WERI-Rb-1 (cell line): ENCODE measurements at regions not wholly inside any gene's neighbourhood (a gene's known extent, or its start where the extent isn't known, plus 50 kb on each side); places are given as distances from the start of the nearest gene placed in this dataset.

Source experiments
- DNase-seq: peaks from one replicate; pipeline ENCODE4 v3.0.0-alpha.2; 2020
- H3K27ac ChIP-seq: fragments of 250-450 bp; sonication (Bioruptor Pico); 2 replicates; pipeline ENCODE4 v1.5.1; 2020; ENCODE audit warnings: mild to moderate bottlenecking, moderate library complexity
- H3K27me3 ChIP-seq: fragments of 250-450 bp; sonication (Bioruptor Pico); 2 replicates; pipeline ENCODE4 v1.5.1; 2021; ENCODE audit warnings: mild to moderate bottlenecking, low read depth, moderate library complexity; ENCODE audit not compliant: insufficient read depth, severe bottlenecking
- H3K36me3 ChIP-seq: fragments of 250-450 bp; sonication (Bioruptor Pico); 2 replicates; pipeline ENCODE4 v1.5.1; 2020; ENCODE audit warnings: mild to moderate bottlenecking, moderate library complexity
- H3K4me3 ChIP-seq: 2 replicates; pipeline ENCODE4 v1.5.1; 2011; ENCODE audit warnings: low read depth, mild to moderate bottlenecking, control low read depth, low read length
- H3K9me3 ChIP-seq: fragments of 250-450 bp; sonication (Bioruptor Pico); 2 replicates; pipeline ENCODE4 v1.5.1; 2021; ENCODE audit warnings: mild to moderate bottlenecking, moderate library complexity; ENCODE audit not compliant: severe bottlenecking
- TF ChIP-seq, protein P1 (sequence below): IDR thresholded peaks from 2 replicates; pipeline ENCODE4 v1.5.1; 2011; ENCODE audit warnings: low read depth, mild to moderate bottlenecking, control low read depth, inconsistent platforms, low read length

DNA sequence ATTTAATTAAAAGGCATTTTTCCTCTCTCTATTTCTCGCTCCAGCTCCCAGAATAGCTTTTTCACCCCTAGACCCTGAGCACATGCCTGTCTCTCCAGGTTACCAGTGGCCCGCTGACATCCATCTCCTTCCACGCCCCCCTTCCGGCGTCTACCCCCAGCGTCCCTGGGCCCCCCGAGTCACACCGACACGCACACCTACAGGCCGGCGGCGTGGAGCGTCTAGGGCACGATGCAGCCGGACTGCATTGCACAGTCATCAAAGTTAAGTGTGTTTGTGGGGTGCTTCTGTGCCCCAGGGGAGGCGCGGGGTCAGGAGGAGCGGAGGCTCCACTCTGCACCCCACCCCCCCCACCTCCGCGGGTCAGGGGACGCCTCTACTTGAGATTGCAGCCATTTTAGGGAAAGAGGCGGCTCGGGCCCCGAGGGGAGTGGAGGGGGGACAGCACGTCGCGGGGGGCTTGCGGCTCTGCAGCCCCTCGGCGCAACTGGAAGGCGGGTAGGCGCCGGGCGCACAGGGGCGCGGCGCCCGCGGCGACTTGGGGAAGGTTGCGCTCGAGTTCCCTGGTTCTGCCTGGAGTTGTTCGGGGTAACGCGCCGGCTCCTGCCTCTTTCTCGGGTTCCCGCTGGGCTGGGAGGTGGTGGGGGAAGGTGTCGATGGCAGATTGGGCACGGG is 112.7 kb downstream of the DHX15 start:
- TF ChIP-seq, protein P1, sequence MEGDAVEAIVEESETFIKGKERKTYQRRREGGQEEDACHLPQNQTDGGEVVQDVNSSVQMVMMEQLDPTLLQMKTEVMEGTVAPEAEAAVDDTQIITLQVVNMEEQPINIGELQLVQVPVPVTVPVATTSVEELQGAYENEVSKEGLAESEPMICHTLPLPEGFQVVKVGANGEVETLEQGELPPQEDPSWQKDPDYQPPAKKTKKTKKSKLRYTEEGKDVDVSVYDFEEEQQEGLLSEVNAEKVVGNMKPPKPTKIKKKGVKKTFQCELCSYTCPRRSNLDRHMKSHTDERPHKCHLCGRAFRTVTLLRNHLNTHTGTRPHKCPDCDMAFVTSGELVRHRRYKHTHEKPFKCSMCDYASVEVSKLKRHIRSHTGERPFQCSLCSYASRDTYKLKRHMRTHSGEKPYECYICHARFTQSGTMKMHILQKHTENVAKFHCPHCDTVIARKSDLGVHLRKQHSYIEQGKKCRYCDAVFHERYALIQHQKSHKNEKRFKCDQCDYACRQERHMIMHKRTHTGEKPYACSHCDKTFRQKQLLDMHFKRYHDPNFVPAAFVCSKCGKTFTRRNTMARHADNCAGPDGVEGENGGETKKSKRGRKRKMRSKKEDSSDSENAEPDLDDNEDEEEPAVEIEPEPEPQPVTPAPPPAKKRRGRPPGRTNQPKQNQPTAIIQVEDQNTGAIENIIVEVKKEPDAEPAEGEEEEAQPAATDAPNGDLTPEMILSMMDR = no peak
- Histone ChIP-seq H3K9me3 (no peaks in the 10 kb centered on the region), H3K4me3 (peak overlapping the region; percentile 62), H3K27me3 (peaks cover 30% of the 10 kb centered on the region), H3K36me3 (no peaks in the 10 kb centered on the region), H3K27ac (no peak overlapping the region)
- DNase-seq = peak; percentile 18

GRCh38 chr4:24470666-24471485 is 113.5 kb downstream of the DHX15 start:
- Histone ChIP-seq H3K4me3 (peak overlapping the region; percentile 62), H3K27me3 (peaks cover 30% of the 10 kb centered on the region), H3K27ac (no peak overlapping the region), H3K36me3 (no peaks in the 10 kb centered on the region), H3K9me3 (no peaks in the 10 kb centered on the region)
- TF ChIP-seq, protein P1 = no peak
- DNase-seq = peak; percentile 46

GRCh38 chr4:24468071-24468470 is 116.3 kb downstream of the DHX15 start:
- Histone ChIP-seq H3K9me3 (no peaks in the 10 kb centered on the region), H3K27me3 (peaks cover 30% of the 10 kb centered on the region)
- TF ChIP-seq, protein P1 = no peak

GRCh38 chr4:24464566-24464965 is 119.8 kb downstream of the DHX15 start:
- H3K36me3 ChIP-seq = no peaks in the 10 kb centered on the region
- no peak overlapping the region for H3K4me3 ChIP-seq
- DNase-seq = no peak
- TF ChIP-seq, protein P1 = no peak
- peaks cover 10% of the 10 kb centered on the region for H3K27me3 ChIP-seq
- no peaks in the 10 kb centered on the region for H3K9me3 ChIP-seq
- H3K27ac ChIP-seq = no peak overlapping the region

More at GRCh38 chr4:24468071-24468470, 116.3 kb downstream of the DHX15 start:
- Histone ChIP-seq H3K27ac (no peak overlapping the region), H3K36me3 (no peaks in the 10 kb centered on the region), H3K4me3 (no peak overlapping the region)
- DNase-seq = no peak

DNA sequence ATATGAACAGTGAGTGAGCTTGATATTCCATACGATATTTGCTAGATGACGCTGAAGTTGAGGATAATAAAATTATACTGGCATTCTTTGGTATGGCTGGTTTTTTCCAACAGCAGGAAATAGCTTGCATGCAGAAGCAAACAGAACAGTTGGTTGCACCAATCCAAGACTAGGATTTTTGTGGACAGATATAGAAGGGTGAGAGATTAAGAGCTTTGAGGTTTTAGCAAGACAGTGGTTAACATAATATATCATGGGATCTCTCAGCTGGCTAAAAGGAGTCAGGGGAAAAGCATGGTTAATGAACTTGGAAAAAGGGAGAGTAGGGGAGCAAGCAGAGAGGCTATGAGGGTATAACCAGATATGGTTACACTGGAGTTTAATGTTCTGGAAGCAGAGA is 127.9 kb downstream of the DHX15 start:
- DNase-seq = no peak
- Histone ChIP-seq H3K4me3 (no peak overlapping the region), H3K36me3 (no peaks in the 10 kb centered on the region), H3K27ac (no peak overlapping the region), H3K27me3 (no peaks in the 10 kb centered on the region), H3K9me3 (peaks cover 4% of the 10 kb centered on the region)
- TF ChIP-seq, protein P1 = no peak
